ENCODE measurements at regions not wholly inside any gene's neighbourhood (a gene's known extent, or its start where the extent isn't known, plus 50 kb on each side); places are given as distances from the start of the nearest gene placed in this dataset.

DNA sequence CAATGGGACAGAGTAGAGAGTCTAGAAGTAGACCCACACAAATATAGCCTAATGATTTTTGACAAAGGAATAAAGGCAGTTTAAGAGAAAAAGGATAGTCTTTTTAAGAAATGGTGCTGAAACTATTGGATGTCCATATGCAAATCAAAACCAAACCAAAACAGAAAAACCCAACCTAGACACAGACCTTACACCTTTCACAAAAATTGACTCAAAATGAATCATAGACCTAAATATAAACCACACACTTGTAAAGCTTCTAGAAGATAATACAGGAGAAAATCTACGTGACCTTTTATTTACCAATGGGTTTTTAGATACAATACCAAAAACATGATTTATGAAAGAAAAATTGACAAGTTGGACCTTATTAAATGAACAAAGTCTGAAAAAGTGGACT, 66.4 kb upstream of the MPHOSPH6 start:
- no peak for DNase-seq

GRCh38 chr16:82232806-82233205, 62.8 kb upstream of the MPHOSPH6 start:
- DNase-seq: no peak

DNA sequence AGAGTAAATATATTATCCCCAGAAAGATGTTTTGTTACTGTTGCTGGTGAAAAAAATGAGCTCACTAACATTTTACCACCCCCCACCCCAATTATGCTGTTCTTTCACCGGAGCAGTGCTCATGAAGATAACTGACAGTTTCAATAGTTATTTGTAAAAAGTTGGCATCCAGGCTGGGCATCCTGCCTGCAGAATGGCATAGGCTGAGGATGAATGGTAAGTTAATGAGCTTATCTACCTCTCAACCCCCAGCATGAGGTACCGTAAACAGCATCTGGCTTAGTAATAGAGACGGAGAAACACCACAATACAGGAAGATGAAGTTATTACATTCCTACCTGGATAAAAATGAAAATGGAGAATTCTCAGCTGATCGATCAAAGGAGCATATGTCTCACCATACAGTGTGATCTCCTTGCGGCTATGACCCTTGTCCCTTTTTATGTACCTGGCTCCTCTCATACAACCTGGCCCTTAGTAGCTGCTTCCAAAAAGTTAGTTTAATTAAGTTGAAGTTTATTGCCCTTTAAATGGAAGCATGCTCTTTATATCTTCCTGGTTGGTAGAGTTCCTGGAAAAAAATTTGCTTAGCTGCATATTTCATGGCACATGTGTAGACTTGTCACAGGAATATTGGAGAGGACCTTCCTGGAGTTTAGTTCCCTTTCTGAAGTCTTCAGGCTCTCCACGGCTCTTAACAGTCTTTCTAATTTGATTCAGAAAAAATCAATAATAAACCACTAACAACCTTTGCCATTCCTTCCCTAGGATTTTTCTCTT, 61.2 kb upstream of the MPHOSPH6 start:
- DNase-seq: no peak

GRCh38 chr16:82229800-82230619, 60.0 kb upstream of the MPHOSPH6 start:
- DNase-seq: peak; percentile 35 to 61

DNA sequence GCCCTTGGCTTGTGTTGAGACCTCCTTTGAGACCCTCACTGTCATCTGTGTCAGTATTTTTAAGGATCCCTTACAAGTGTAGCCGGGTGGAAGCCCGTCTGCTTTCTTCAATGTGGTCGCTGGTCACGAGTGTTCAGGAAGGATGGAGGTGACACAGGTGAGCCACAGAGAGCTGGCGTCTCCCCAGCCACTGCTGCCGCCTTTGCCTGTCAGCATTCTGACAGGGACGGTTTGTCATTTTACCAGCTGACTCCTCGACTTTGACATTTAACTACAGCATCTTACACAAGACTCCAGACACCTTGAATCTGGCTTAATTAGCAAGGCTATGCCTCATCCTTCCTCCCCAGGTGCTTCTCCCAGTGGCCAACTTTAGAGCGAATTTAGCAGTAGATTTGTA, 56.3 kb upstream of the MPHOSPH6 start:
- no peak for DNase-seq

GRCh38 chr16:82224821-82225220, 54.8 kb upstream of the MPHOSPH6 start:
- DNase-seq: no peak

DNA sequence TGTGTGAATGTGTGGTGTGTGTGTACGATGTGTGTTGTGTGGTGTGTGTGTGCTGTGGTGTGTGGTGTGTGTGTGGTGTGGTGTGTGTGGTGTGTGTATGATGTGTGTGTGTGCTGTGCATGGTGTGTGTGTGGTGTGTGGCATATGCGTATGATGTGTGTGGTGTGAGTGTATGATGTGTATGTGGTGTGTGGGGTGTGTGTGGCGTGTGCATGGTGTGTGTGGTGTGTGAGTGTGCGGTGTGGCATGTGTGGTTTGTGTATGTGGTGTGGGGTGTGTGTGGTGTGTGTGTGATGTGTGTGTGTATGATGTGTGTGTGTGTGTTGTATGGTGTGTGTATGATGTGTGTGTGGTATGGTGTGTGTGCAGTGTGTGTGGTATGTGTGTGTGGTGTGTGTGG, 50.5 kb upstream of the MPHOSPH6 start:
- DNase-seq: no peak

Data from stimulated activated CD4-positive, alpha-beta T cell treated with anti-CD3 and anti-CD28 coated beads, Interleukin-4, amount 100 ng/mL, for 4 hours (primary cell).